GM18858 (cell line): ENCODE measurements at regions not wholly inside any gene's neighbourhood (a gene's known extent, or its start where the extent isn't known, plus 50 kb on each side); places are given as distances from the start of the nearest gene placed in this dataset.

ENCODE experiments used
- ATAC-seq: cut with Tn5 transposase; IDR thresholded peaks from one replicate; pipeline ENCODE4 v1.9.1; 2021; ENCODE audit not compliant: unreplicated experiment

DNA sequence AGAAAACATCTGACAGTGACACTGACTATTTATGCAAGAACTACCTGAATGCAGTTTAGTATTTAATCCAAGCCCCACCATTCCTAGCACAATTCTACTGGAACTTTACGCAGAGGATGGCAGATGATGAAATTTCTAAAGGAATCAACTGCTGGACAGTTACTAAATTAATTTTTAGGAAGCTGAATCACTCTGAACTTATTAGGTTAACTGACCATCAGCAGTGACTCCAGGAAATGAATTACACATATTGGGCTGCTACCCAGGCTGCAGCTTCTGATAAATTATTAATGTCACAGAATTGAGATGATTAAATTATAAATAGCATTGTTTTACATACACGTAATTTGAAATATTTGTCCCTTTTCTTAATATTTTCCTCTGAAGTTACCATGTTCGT, 250.8 kb downstream of the TMEM182 start:
- no peak for ATAC-seq

DNA sequence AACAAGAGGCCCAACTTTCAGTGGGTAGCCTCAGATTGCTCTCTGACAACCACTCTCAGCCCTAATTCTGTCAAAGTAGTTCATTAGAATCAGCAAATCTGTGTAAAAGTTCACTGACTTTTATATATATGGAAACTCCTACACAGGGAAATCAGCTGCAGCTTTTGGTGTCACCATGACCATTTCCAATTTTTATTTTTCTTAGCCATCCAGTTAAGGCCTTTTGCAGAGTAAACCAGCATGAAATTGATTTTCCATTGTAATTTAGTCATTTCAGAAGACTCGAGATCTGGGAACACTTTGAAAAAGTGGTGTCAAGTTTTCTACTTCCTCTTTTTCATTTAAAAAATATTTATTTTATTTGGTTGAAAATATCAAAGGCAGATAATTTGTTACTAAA, 263.2 kb downstream of the TMEM182 start:
- ATAC-seq: no peak

DNA sequence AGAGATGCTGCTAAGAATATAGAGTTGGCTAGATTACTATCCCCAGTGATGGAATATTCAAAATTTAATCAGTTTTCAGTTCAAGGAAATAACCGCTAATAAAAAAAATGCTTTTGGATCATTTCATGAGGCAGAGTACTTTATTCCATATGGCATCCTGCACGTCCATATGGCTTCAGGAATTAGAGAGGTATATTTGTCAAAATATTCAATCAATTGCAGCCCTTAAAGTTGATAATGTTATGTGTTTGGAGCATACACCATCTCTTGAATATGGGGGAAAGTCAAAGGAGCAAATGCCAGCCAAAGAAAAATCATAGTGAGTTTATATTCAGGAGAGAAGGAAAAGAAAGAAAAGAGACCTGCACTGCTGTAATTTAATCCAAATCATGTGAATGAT, 266.4 kb downstream of the TMEM182 start:
- ATAC-seq: no peak
